Activated B cell treated with CpG ODN at 0.5 μM for 24 hours (primary cell): ENCODE measurements at regions not wholly inside any gene's neighbourhood (a gene's known extent, or its start where the extent isn't known, plus 50 kb on each side); places are given as distances from the start of the nearest gene placed in this dataset.

Experiments used
- ATAC-seq: fragments of 200-7000 bp; cut with Tn5 transposase; one replicate; pipeline ENCODE4 v1.10.0; 2021; ENCODE audit warnings: low read depth, mild to moderate bottlenecking, moderate library complexity
- CTCF ChIA-PET: fragments of 350-600 bp; sonication (Branson Sonifier 250); formaldehyde crosslinking; loops from one replicate; lab custom pipeline; 2021; ENCODE audit warnings: antibody characterized with exemption; lab: Charles Lee
- POLR2A ChIA-PET: fragments of 350-600 bp; sonication (Branson Sonifier 250); formaldehyde crosslinking; loops from one replicate; lab custom pipeline; 2021; ENCODE audit warnings: antibody characterized with exemption; lab: Charles Lee
- DNase-seq: peaks from one replicate; pipeline ENCODE4 v3.0.0; 2022
- H3K27ac Mint-ChIP-seq: one replicate; pipeline ENCODE4 v1.8.0; 2020; ENCODE audit warnings: mixed read lengths
- H3K27me3 Mint-ChIP-seq: one replicate; pipeline ENCODE4 v1.8.0; 2021; ENCODE audit warnings: mixed read lengths
- H3K36me3 Mint-ChIP-seq: one replicate; pipeline ENCODE4 v1.8.0; 2021; ENCODE audit warnings: low read depth, mixed read lengths
- H3K4me1 Mint-ChIP-seq: one replicate; pipeline ENCODE4 v1.8.0; 2021; ENCODE audit warnings: mixed read lengths
- H3K4me3 Mint-ChIP-seq: one replicate; pipeline ENCODE4 v1.8.0; 2020; ENCODE audit warnings: mild to moderate bottlenecking, mixed read lengths
- H3K9me3 Mint-ChIP-seq: one replicate; pipeline ENCODE4 v1.8.0; 2020; ENCODE audit warnings: mixed read lengths
- intact Hi-C: fragments of 100-400 bp; cut with micrococcal nuclease; formaldehyde crosslinking; loops from one replicate; pipeline ENCODE4 v1.15.1; 2024
- TF ChIP-seq, protein P1 (sequence below): fragments of 200-600 bp; IDR thresholded peaks from one replicate; pipeline ENCODE4 v1.8.0; 2022; ENCODE audit warnings: antibody characterized with exemption, mild to moderate bottlenecking

DNA sequence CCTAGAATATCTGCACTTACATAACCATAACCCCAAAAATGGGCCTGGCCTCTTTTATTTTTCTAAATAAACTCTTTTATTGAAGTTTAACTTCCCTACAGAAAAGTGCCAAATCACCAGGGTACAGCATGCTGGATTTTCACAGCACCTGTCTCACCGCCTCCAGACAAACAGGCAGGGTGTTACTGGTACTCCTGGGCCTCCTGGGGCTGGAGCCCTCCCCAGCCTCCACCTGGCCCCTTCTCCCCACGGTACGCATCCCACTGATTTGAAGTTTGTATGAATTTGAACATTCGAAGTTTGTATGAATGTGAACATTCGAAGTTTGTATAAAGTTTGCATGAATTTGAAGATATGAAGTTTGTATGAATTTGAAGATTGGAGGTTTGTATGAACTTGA lies 232.1 kb downstream of the NDUFA10 start:
- ChIA-PET CTCF (no interaction called here), POLR2A (no interaction called here)
- no peak for ATAC-seq
- Mint-ChIP-seq H3K9me3 (peaks cover 4% of the 10 kb centered on the region), H3K27me3 (no peaks in the 10 kb centered on the region), H3K4me1 (no peaks in the 10 kb centered on the region), H3K36me3 (no peaks in the 10 kb centered on the region), H3K27ac (no peak overlapping the region), H3K4me3 (no peak overlapping the region)
- DNase-seq: no peak
- intact Hi-C loops: no loop called here
- TF ChIP-seq, protein P1, sequence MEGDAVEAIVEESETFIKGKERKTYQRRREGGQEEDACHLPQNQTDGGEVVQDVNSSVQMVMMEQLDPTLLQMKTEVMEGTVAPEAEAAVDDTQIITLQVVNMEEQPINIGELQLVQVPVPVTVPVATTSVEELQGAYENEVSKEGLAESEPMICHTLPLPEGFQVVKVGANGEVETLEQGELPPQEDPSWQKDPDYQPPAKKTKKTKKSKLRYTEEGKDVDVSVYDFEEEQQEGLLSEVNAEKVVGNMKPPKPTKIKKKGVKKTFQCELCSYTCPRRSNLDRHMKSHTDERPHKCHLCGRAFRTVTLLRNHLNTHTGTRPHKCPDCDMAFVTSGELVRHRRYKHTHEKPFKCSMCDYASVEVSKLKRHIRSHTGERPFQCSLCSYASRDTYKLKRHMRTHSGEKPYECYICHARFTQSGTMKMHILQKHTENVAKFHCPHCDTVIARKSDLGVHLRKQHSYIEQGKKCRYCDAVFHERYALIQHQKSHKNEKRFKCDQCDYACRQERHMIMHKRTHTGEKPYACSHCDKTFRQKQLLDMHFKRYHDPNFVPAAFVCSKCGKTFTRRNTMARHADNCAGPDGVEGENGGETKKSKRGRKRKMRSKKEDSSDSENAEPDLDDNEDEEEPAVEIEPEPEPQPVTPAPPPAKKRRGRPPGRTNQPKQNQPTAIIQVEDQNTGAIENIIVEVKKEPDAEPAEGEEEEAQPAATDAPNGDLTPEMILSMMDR: no peak

DNA sequence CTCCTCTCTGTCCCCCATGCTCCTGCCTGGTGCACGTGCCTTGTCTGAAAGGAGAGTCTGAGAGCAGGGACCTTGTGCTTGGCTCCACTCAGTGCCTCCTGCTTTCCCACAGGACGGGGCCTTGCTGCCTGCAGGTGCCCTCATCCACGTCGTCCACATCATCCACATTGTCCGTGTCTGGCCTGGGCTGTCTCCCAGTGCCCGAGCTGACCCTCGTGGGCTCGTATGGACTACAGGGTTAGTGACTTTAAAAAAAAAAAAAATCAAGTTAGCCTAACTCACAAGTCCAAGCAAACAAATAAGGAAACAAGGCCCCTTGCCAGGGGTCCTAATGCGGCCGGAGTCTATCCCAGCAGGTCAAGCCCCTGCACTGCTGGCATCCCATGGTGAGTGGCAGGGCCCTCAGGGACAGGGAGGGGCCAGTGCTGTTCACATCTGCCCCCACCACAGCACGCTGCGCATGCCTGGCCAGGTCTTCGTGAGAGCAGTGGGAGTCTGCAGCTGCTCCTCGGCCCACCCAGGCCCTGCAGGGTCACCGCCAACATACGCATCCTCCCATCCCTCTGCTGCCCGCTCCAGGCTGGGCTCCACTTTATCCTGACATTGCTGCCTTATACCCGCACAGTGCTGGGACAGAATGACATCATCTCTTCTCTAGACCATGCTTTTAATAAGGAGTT lies 232.6 kb downstream of the NDUFA10 start:
- ATAC-seq: no peak

DNA sequence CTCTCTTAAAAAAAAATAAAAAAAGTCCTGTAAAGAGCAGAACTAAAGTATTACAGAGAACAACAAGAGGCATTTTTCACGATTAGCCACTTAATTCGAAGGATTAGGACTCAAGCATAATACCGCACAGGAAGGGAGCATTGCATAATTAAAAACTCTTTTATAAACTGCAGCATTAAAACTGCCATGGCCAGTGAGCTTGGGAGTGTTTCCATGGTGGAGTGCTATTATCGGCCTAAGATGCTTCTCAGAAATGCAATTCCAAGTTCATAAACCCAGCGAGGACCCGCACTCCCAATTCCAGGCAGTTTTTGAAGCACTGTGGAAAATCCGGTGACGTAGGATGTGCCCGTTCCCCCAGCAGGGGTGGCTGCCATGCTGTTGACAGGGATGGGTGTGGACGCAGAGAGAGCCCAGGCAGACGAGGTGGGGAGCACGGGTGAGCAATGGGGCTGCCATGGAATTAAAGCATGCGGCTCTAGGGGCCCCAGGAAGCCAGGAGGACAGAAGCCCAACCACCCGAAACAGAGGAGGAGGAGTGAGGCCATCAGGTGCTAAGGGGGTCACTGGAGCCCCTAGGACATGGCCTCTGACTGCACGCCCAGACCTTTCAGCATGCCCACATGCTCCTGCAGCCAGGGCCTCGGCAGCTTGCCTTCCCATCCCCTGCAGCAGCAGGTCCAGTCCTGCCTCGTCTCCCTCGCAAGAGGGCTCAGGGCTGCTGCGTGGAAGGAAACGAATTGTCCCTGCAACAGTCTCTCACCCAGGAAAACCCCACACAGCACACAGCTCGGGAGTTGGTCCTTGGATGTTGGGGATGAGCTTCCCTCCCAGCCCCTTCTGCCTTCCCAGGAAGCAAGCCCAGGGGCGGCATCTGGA lies 233.4 kb downstream of the NDUFA10 start:
- H3K4me3 Mint-ChIP-seq: no peak overlapping the region
- H3K36me3 Mint-ChIP-seq: no peaks in the 10 kb centered on the region
- peaks cover 4% of the 10 kb centered on the region for H3K9me3 Mint-ChIP-seq
- no peak overlapping the region for H3K27ac Mint-ChIP-seq
- no peak for DNase-seq
- no peak for ATAC-seq
- H3K27me3 Mint-ChIP-seq: no peaks in the 10 kb centered on the region
- TF ChIP-seq, protein P1: no peak
- CTCF ChIA-PET: no interaction called here
- POLR2A ChIA-PET: no interaction called here
- H3K4me1 Mint-ChIP-seq: no peaks in the 10 kb centered on the region
- intact Hi-C loops: no loop called here

More for the DNA sequence above, 232.6 kb downstream of the NDUFA10 start:
- H3K4me3 Mint-ChIP-seq: no peak overlapping the region
- no peak overlapping the region for H3K27ac Mint-ChIP-seq
- TF ChIP-seq, protein P1: no peak
- DNase-seq: no peak
- no peaks in the 10 kb centered on the region for H3K27me3 Mint-ChIP-seq
- peaks cover 4% of the 10 kb centered on the region for H3K9me3 Mint-ChIP-seq
- intact Hi-C loops: no loop called here
- H3K4me1 Mint-ChIP-seq: no peaks in the 10 kb centered on the region
- CTCF ChIA-PET: no interaction called here
- no peaks in the 10 kb centered on the region for H3K36me3 Mint-ChIP-seq
- POLR2A ChIA-PET: no interaction called here

DNA sequence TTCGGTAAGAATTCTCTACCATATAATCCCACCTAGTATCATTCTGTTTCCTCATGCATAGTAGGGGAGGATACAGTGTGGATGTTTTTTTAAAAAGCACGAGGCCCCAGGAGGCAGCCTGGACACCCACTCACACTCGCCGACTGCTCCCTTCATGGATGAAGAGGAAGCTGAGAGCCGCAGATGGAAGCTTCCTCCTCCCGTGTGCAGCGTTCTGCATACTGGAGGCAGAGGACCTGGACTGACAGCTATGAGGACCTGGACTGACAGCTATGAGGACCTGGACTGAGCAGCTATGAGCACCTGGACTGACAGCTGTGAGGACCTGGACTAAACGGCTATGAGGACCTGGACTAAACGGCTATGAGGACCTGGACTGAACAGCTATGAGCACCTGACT lies 234.4 kb downstream of the NDUFA10 start:
- intact Hi-C loops: no loop called here
- H3K27me3 Mint-ChIP-seq: no peaks in the 10 kb centered on the region
- no peak overlapping the region for H3K4me3 Mint-ChIP-seq
- H3K9me3 Mint-ChIP-seq: peaks cover 8% of the 10 kb centered on the region
- H3K4me1 Mint-ChIP-seq: no peaks in the 10 kb centered on the region
- no peak for DNase-seq
- ATAC-seq: no peak
- POLR2A ChIA-PET: no interaction called here
- no peaks in the 10 kb centered on the region for H3K36me3 Mint-ChIP-seq
- TF ChIP-seq, protein P1: no peak
- H3K27ac Mint-ChIP-seq: no peak overlapping the region
- CTCF ChIA-PET: no interaction called here

DNA sequence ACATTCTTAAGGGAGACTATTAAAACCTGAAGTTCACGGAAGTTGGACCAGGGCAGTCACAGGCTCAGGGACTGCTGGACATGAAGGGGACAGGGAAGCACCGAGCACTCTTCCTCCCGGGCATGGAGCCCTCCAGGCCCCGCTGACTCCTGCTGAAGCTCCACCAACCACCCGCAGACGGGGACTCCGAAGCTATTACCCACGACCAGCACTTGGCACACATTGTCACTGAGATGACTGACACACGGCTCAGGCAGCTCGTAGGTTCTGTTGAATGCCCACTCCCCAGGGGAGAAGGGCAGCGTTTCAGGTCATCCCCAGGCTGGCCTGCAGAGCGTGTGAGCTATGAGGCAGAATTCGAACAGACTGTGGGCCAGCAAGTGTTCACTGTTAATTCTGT lies 234.8 kb downstream of the NDUFA10 start:
- POLR2A ChIA-PET: no interaction called here
- Mint-ChIP-seq H3K27ac (no peak overlapping the region), H3K4me1 (no peaks in the 10 kb centered on the region), H3K4me3 (no peak overlapping the region), H3K9me3 (peaks cover 11% of the 10 kb centered on the region), H3K27me3 (no peaks in the 10 kb centered on the region), H3K36me3 (no peaks in the 10 kb centered on the region)
- DNase-seq: no peak
- no peak for ATAC-seq
- TF ChIP-seq, protein P1: no peak
- intact Hi-C loops: no loop called here
- CTCF ChIA-PET: no interaction called here
